Adrenal gland (tissue), 5 donors: ENCODE measurements at regions not wholly inside any gene's neighbourhood (a gene's known extent, or its start where the extent isn't known, plus 50 kb on each side); places are given as distances from the start of the nearest gene placed in this dataset.

Experiments
- CTCF ChIP-seq, 6 experiments: fragments of 450-650 bp in 4 of 6; fragments of 200-600 bp in 2 of 6; sonication (generic) in 1 of 6; IDR thresholded peaks; 1 replicate in 5 of 6; 2 replicates in 1 of 6; pipeline versions ENCODE4 v1.5.1 to v1.8.0; 2016 to 2021; ENCODE audit warnings: antibody characterized with exemption in 6 of 6, mild to moderate bottlenecking in 2 of 6, moderate library complexity in 1 of 6
- POLR2A ChIP-seq, 2 donors: fragments of 450-650 bp; IDR thresholded peaks; one replicate each; pipeline ENCODE4 v1.6.1; 2017; ENCODE audit warnings: antibody characterized with exemption in 2 of 2, mild to moderate bottlenecking in 2 of 2, moderate library complexity in 1 of 2
- donor health status: DM: no; HTN: no; CAD: no.

- TF ChIP-seq CTCF (IDR thresholded peaks at IDR 0.05) = no peak
- no peak for TF ChIP-seq POLR2A (IDR thresholded peaks at IDR 0.05)
These were observed 304.8 kb downstream of the CDCA7 start for GRCh38 chr2:173659509-173659908.
